Peyer's patch (tissue), 4 donors: ENCODE measurements at regions not wholly inside any gene's neighbourhood (a gene's known extent, or its start where the extent isn't known, plus 50 kb on each side); places are given as distances from the start of the nearest gene placed in this dataset.

ENCODE experiments used
- POLR2A ChIP-seq, 2 donors: fragments of 450-650 bp; IDR thresholded peaks; one replicate each; pipeline ENCODE4 v1.5.1; 2017; ENCODE audit warnings: antibody characterized with exemption in 2 of 2, mild to moderate bottlenecking in 2 of 2, moderate library complexity in 2 of 2
- TF ChIP-seq, protein P1 (sequence below), 6 experiments: fragments of 450-650 bp in 4 of 6; fragments of 200-600 bp in 2 of 6; sonication (generic) in 1 of 6; IDR thresholded peaks; one replicate each; pipeline ENCODE4 v1.5.1; 2017 to 2019; ENCODE audit warnings: antibody characterized with exemption in 6 of 6, mild to moderate bottlenecking in 3 of 6, moderate library complexity in 1 of 6

DNA sequence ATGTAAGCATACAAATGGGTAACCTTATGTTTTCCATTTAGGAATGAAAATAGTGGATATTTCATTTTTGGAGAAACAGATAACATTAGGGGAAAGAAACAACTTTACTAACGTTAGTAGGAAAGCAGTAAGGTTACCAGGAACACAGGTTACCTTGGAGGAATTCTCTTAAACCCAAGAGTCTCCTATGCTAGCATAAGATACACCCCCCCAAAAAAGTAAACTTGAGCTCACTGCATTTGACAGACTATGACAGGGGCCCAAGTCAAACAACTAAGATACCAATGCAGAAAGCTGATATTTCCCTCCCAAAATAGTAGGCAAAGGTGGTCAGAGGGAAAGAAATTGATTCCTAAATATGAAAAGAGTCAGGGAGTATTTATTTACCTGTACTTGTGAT lies 656.9 kb downstream of the DSC3 start:
- TF ChIP-seq, protein P1, sequence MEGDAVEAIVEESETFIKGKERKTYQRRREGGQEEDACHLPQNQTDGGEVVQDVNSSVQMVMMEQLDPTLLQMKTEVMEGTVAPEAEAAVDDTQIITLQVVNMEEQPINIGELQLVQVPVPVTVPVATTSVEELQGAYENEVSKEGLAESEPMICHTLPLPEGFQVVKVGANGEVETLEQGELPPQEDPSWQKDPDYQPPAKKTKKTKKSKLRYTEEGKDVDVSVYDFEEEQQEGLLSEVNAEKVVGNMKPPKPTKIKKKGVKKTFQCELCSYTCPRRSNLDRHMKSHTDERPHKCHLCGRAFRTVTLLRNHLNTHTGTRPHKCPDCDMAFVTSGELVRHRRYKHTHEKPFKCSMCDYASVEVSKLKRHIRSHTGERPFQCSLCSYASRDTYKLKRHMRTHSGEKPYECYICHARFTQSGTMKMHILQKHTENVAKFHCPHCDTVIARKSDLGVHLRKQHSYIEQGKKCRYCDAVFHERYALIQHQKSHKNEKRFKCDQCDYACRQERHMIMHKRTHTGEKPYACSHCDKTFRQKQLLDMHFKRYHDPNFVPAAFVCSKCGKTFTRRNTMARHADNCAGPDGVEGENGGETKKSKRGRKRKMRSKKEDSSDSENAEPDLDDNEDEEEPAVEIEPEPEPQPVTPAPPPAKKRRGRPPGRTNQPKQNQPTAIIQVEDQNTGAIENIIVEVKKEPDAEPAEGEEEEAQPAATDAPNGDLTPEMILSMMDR (IDR thresholded peaks at IDR 0.05), result no peak
- no peak for TF ChIP-seq POLR2A (IDR thresholded peaks at IDR 0.05)
